Hepatocyte (in vitro differentiated cells): ENCODE measurements at regions not wholly inside any gene's neighbourhood (a gene's known extent, or its start where the extent isn't known, plus 50 kb on each side); places are given as distances from the start of the nearest gene placed in this dataset.

Experiments used
- DNase-seq: peaks from one replicate; pipeline ENCODE4 v3.0.0-alpha.2; 2016; ENCODE audit warnings: low spot score
- H2AFZ ChIP-seq: fragments of 200-600 bp; sonication (generic); 2 replicates; pipeline ENCODE4 v1.6.0; 2016; ENCODE audit warnings: antibody characterized with exemption, mild to moderate bottlenecking
- H3K27ac ChIP-seq: fragments of 200-600 bp; sonication (generic); 2 replicates; pipeline ENCODE4 v1.5.1; 2016; ENCODE audit warnings: mild to moderate bottlenecking
- H3K27me3 ChIP-seq: fragments of 200-600 bp; sonication (generic); 2 replicates; pipeline ENCODE4 v1.6.1; 2016
- H3K36me3 ChIP-seq: fragments of 200-600 bp; sonication (generic); replicated peaks from 2 replicates; pipeline ENCODE4 v1.5.1; 2016; ENCODE audit warnings: low read depth; ENCODE audit not compliant: insufficient read depth
- H3K4me1 ChIP-seq: fragments of 200-600 bp; sonication (generic); 2 replicates; pipeline ENCODE4 v1.5.1; 2016; ENCODE audit warnings: mild to moderate bottlenecking, moderate library complexity; ENCODE audit not compliant: insufficient read depth
- H3K4me2 ChIP-seq: fragments of 200-600 bp; sonication (generic); 2 replicates; pipeline ENCODE4 v1.6.0; 2016
- H3K4me3 ChIP-seq: fragments of 200-600 bp; sonication (generic); 2 replicates; pipeline ENCODE4 v1.5.1; 2016; ENCODE audit warnings: mild to moderate bottlenecking
- H3K79me2 ChIP-seq: fragments of 200-600 bp; sonication (generic); 2 replicates; pipeline ENCODE4 v1.6.0; 2017; ENCODE audit warnings: mild to moderate bottlenecking
- H3K9me2 ChIP-seq: fragments of 200-600 bp; sonication (generic); replicated peaks from 2 replicates; pipeline ENCODE4 v1.6.0; 2017; ENCODE audit warnings: mild to moderate bottlenecking; ENCODE audit not compliant: insufficient read depth
- H3K9me3 ChIP-seq: fragments of 200-600 bp; sonication (generic); 2 replicates; pipeline ENCODE4 v1.5.1; 2016; ENCODE audit warnings: low read depth, mild to moderate bottlenecking
- H4K20me1 ChIP-seq: fragments of 200-600 bp; sonication (generic); 2 replicates; pipeline ENCODE4 v1.6.0; 2016; ENCODE audit warnings: mild to moderate bottlenecking; ENCODE audit not compliant: insufficient read depth, poor library complexity, severe bottlenecking
- EZH2 ChIP-seq: fragments of 200-600 bp; sonication (generic); IDR thresholded peaks from 2 replicates; pipeline ENCODE4 v1.6.1; 2016; ENCODE audit warnings: antibody characterized with exemption, mild to moderate bottlenecking, borderline replicate concordance
- EZH2phosphoT487 ChIP-seq: fragments of 200-600 bp; sonication (generic); IDR thresholded peaks from one replicate; pipeline ENCODE4 v1.6.1; 2018; ENCODE audit warnings: antibody characterized with exemption, mild to moderate bottlenecking, low read depth, moderate library complexity; ENCODE audit not compliant: unreplicated experiment, severe bottlenecking
- WGBS: methylation state at CpG from one replicate; pipeline ENCODE4 v1.1.6; 2016; ENCODE audit warnings: low lambda C conversion rate; ENCODE audit errors: missing lambda C conversion rate; 5-methylcytosine and 5-hydroxymethylcytosine counted together
- TF ChIP-seq, protein P1 (sequence below): fragments of 200-600 bp; sonication (generic); IDR thresholded peaks from 2 replicates; pipeline ENCODE4 v1.5.1; 2016; ENCODE audit warnings: antibody characterized with exemption, mild to moderate bottlenecking; ENCODE audit not compliant: poor library complexity

DNA sequence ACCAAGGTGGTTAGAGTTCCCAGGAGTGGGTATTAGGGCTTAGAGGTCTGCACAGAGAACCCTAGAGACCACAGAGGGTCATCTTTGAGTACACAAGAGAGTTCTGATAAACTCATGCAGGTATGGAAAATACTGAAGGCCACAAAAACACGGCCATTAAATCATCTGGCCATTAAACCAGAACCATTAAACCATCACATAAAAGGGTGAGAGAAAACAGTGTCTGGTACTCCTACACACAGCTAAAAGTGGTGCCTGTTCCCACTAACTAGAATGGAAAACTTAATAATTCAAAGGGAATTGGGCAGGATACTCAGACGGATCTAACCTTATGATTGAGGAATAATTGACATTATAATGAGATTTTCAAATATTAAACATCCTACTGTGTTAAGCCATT lies 679.4 kb downstream of the TNS3 start:
- Histone ChIP-seq H3K27ac (no peak overlapping the region), H3K4me1 (no peaks in the 10 kb centered on the region), H3K4me3 (no peak overlapping the region), H3K79me2 (no peaks in the 10 kb centered on the region), H3K27me3 (no peaks in the 10 kb centered on the region), H2AFZ (no peak overlapping the region), H3K4me2 (no peak overlapping the region), H3K9me2 (no peaks in the 10 kb centered on the region), H4K20me1 (no peaks in the 10 kb centered on the region), H3K36me3 (no peaks in the 10 kb centered on the region), H3K9me3 (no peaks in the 10 kb centered on the region)
- TF ChIP-seq EZH2 = no peak
- no peak for TF ChIP-seq EZH2phosphoT487
- TF ChIP-seq, protein P1, sequence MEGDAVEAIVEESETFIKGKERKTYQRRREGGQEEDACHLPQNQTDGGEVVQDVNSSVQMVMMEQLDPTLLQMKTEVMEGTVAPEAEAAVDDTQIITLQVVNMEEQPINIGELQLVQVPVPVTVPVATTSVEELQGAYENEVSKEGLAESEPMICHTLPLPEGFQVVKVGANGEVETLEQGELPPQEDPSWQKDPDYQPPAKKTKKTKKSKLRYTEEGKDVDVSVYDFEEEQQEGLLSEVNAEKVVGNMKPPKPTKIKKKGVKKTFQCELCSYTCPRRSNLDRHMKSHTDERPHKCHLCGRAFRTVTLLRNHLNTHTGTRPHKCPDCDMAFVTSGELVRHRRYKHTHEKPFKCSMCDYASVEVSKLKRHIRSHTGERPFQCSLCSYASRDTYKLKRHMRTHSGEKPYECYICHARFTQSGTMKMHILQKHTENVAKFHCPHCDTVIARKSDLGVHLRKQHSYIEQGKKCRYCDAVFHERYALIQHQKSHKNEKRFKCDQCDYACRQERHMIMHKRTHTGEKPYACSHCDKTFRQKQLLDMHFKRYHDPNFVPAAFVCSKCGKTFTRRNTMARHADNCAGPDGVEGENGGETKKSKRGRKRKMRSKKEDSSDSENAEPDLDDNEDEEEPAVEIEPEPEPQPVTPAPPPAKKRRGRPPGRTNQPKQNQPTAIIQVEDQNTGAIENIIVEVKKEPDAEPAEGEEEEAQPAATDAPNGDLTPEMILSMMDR = no peak
- no peak for DNase-seq
- 58% methylated on average over 2 of the region's 2 CpGs for WGBS

DNA sequence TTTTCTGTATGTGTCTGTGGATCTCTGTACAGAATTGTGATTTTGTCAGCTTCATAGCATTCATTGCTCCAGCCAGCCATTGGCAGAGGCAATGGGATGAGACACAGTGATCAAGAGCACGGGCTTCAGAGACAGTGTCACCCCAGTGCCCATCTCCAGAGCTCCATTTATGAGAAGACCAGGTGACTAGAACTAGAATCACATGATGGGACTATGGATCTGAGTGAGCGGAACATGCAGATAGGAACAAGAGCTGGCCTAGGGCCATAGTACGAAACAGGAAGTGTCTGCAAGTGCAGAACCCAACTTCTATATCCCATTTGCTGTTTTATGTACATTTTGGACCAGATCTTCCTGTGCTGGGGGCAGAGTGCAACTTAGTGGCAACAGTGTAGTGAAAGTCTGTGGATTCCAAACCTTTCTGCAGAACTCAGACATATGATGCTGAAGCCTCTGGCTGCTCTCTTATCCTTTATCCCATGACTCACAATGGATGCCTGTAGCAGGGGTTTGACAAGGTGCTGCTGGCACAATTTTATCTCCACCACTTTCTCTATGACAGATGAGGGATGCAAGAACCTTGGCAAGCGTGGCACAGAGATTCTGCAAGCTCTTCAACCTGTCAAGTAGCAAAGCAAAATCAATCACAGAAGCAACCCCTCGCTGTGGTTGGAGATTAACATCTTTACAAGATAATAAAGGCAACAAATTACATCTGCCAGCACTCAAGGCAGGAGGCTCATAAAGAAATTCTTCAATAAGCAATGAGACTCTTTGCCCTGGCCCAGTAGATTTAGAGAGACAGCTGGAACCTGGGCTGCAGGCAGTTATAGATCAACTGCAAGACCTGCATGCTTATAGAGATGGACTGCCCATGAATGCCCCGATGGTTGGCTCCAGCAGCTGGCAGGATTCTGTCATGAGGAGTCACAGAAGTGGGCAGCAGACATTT lies 681.3 kb downstream of the TNS3 start:
- H3K79me2 ChIP-seq = no peaks in the 10 kb centered on the region
- DNase-seq = no peak
- H3K9me3 ChIP-seq = no peaks in the 10 kb centered on the region
- no peak overlapping the region for H3K4me3 ChIP-seq
- H3K4me1 ChIP-seq = no peaks in the 10 kb centered on the region
- no peaks in the 10 kb centered on the region for H3K27me3 ChIP-seq
- H3K27ac ChIP-seq = no peak overlapping the region
- no peaks in the 10 kb centered on the region for H4K20me1 ChIP-seq
- 48% methylated on average over 6 of the region's 6 CpGs for WGBS
- no peaks in the 10 kb centered on the region for H3K36me3 ChIP-seq
- H3K9me2 ChIP-seq = no peaks in the 10 kb centered on the region
- TF ChIP-seq EZH2phosphoT487 = no peak
- TF ChIP-seq, protein P1 = no peak
- no peak for TF ChIP-seq EZH2
- H2AFZ ChIP-seq = no peak overlapping the region
- H3K4me2 ChIP-seq = no peak overlapping the region

DNA sequence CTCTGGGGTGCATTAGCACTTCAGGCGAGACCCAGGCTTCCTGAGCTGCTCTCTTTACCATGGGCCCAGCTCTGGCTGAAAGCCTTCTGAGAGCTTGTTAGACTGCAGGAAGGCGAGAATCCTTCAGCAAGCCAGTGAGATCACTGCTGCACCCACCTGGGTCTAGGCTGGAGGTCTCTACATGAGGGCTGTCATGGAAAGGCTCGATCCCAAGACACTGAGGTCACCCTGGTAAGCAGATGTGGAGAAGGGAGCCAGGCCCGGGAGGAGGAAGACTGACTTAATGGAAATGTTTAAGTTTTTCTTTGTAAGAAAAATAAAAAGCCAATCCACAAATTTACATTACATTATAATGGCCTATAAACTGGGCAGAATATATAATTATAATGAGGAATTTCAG lies 684.5 kb downstream of the TNS3 start:
- H3K4me2 ChIP-seq = no peak overlapping the region
- no peak overlapping the region for H2AFZ ChIP-seq
- no peaks in the 10 kb centered on the region for H3K79me2 ChIP-seq
- H3K4me1 ChIP-seq = no peaks in the 10 kb centered on the region
- H4K20me1 ChIP-seq = no peaks in the 10 kb centered on the region
- H3K27me3 ChIP-seq = no peaks in the 10 kb centered on the region
- 96% methylated on average over 4 of the region's 4 CpGs for WGBS
- H3K9me2 ChIP-seq = no peaks in the 10 kb centered on the region
- no peaks in the 10 kb centered on the region for H3K9me3 ChIP-seq
- no peak for DNase-seq
- H3K27ac ChIP-seq = no peak overlapping the region
- no peaks in the 10 kb centered on the region for H3K36me3 ChIP-seq
- TF ChIP-seq EZH2phosphoT487 (no peak), EZH2 (no peak)
- TF ChIP-seq, protein P1 = no peak
- H3K4me3 ChIP-seq = no peak overlapping the region
